Liver (tissue), 8 donors: ENCODE measurements at regions not wholly inside any gene's neighbourhood (a gene's known extent, or its start where the extent isn't known, plus 50 kb on each side); places are given as distances from the start of the nearest gene placed in this dataset.

Experiments
- DNase-seq: peaks from one replicate; pipeline ENCODE4 v3.0.0-alpha.2; 2017; ENCODE audit warnings: low spot score
- H3K27ac ChIP-seq, 2 donors: one replicate each; pipeline ENCODE4 v1.7.0; 2013; ENCODE audit warnings: inconsistent platforms in 2 of 2, low read length in 2 of 2, control low read depth in 1 of 2, low read depth in 1 of 2, mild to moderate bottlenecking in 1 of 2
- H3K27me3 ChIP-seq, 4 donors: one replicate each; pipeline versions ENCODE4 v1.6.1 to v1.7.0; 2013; ENCODE audit warnings: low read length in 3 of 4, inconsistent platforms in 1 of 4, mild to moderate bottlenecking in 1 of 4, moderate library complexity in 1 of 4; ENCODE audit not compliant: control insufficient read depth in 4 of 4, insufficient read depth in 4 of 4
- H3K36me3 ChIP-seq, 4 donors: one replicate each; pipeline versions ENCODE4 v1.6.1 to v1.7.0; 2013; ENCODE audit warnings: low read length in 3 of 4, mild to moderate bottlenecking in 3 of 4, low read depth in 1 of 4, moderate library complexity in 1 of 4; ENCODE audit not compliant: control insufficient read depth in 4 of 4, insufficient read depth in 3 of 4
- H3K4me1 ChIP-seq, 4 donors: one replicate each; pipeline versions ENCODE4 v1.6.1 to v1.7.0; 2013; ENCODE audit warnings: low read length in 3 of 4, mild to moderate bottlenecking in 3 of 4, moderate library complexity in 1 of 4; ENCODE audit not compliant: control insufficient read depth in 4 of 4, insufficient read depth in 4 of 4
- H3K4me3 ChIP-seq, 3 donors: one replicate each; pipeline versions ENCODE4 v1.6.1 to v1.7.0; 2013; ENCODE audit warnings: low read length in 3 of 3, control low read depth in 1 of 3, low read depth in 1 of 3, mild to moderate bottlenecking in 1 of 3
- H3K9ac ChIP-seq, 2 donors: one replicate each; pipeline ENCODE4 v1.7.0; 2013; ENCODE audit warnings: low read length in 2 of 2, mild to moderate bottlenecking in 2 of 2, moderate library complexity in 2 of 2, control low read depth in 1 of 2, low read depth in 1 of 2
- H3K9me3 ChIP-seq, 4 donors: one replicate each; pipeline versions ENCODE4 v1.6.1 to v1.7.0; 2013; ENCODE audit warnings: low read length in 3 of 4; ENCODE audit not compliant: control insufficient read depth in 4 of 4
- ATF3 ChIP-seq: IDR thresholded peaks from 2 replicates; pipeline ENCODE4 v1.6.1; 2016; ENCODE audit warnings: antibody characterized with exemption
- CTCF ChIP-seq: fragments of 150-350 bp; IDR thresholded peaks from 2 replicates; pipeline ENCODE4 v1.5.1; 2017; ENCODE audit warnings: improper control_type of control experiment, low read depth, low read length; ENCODE audit not compliant: missing input control
- EGR1 ChIP-seq, 2 donors: IDR thresholded peaks; 2 replicates each; pipeline ENCODE4 v1.6.1; 2016 to 2018; ENCODE audit warnings: antibody characterized with exemption in 2 of 2, low read depth in 2 of 2
- FOXA1 ChIP-seq: IDR thresholded peaks from 2 replicates; pipeline ENCODE4 v1.6.1; 2016; ENCODE audit warnings: antibody characterized with exemption
- FOXA2 ChIP-seq: IDR thresholded peaks from 2 replicates; pipeline ENCODE4 v1.6.1; 2016; ENCODE audit warnings: antibody characterized with exemption
- GABPA ChIP-seq, 2 donors: IDR thresholded peaks in 1 of 2; conservative IDR thresholded peaks in 1 of 2; 2 replicates each; pipeline ENCODE4 v1.6.1; 2016; ENCODE audit warnings: antibody characterized with exemption in 2 of 2, mild to moderate bottlenecking in 1 of 2, moderate library complexity in 1 of 2
- HNF4A ChIP-seq, 2 donors: conservative IDR thresholded peaks; 2 replicates each; pipeline ENCODE4 v1.6.1; 2016; ENCODE audit warnings: antibody characterized with exemption in 2 of 2, mild to moderate bottlenecking in 2 of 2
- HNF4G ChIP-seq: IDR thresholded peaks from 2 replicates; pipeline ENCODE4 v1.6.1; 2016; ENCODE audit warnings: antibody characterized with exemption
- JUND ChIP-seq, 2 donors: IDR thresholded peaks; 2 replicates each; pipeline ENCODE4 v1.6.1; 2016; ENCODE audit warnings: antibody characterized with exemption in 2 of 2
- MAX ChIP-seq: IDR thresholded peaks from 2 replicates; pipeline ENCODE4 v1.6.1; 2016; ENCODE audit warnings: antibody characterized with exemption
- NR2F2 ChIP-seq: IDR thresholded peaks from 2 replicates; pipeline ENCODE4 v1.6.1; 2016; ENCODE audit warnings: antibody characterized with exemption
- RAD21 ChIP-seq, 2 donors: IDR thresholded peaks; 2 replicates each; pipeline ENCODE4 v1.6.1; 2016; ENCODE audit warnings: antibody characterized with exemption in 2 of 2, mild to moderate bottlenecking in 2 of 2
- REST ChIP-seq: IDR thresholded peaks from 2 replicates; pipeline ENCODE4 v1.6.1; 2016; ENCODE audit warnings: antibody characterized with exemption, mild to moderate bottlenecking
- RXRA ChIP-seq, 2 donors: IDR thresholded peaks; 2 replicates each; pipeline ENCODE4 v1.6.1; 2017 to 2018; ENCODE audit warnings: antibody characterized with exemption in 2 of 2, mild to moderate bottlenecking in 1 of 2
- SP1 ChIP-seq: IDR thresholded peaks from 2 replicates; pipeline ENCODE4 v1.6.1; 2018; ENCODE audit warnings: antibody characterized with exemption, mild to moderate bottlenecking
- TAF1 ChIP-seq: conservative IDR thresholded peaks from 2 replicates; pipeline ENCODE4 v1.6.1; 2016; ENCODE audit warnings: antibody characterized with exemption, mild to moderate bottlenecking
- YY1 ChIP-seq: IDR thresholded peaks from 2 replicates; pipeline ENCODE4 v1.6.1; 2016; ENCODE audit warnings: antibody characterized with exemption, mild to moderate bottlenecking
- WGBS: extraction: QIAGEN DNeasy Blood & Tissue Kit; methylation state at CpG from one replicate; pipeline ENCODE4 v1.1.7; 2013; 5-methylcytosine and 5-hydroxymethylcytosine counted together
- donor health status: healthy.
- donor health status: healthy.
- donor health status: healthy.
- donor health status: healthy.
- donor health status: healthy.

GRCh38 chr15:77839970-77840905, 207.5 kb upstream of the LINGO1 start:
- no peak overlapping the region for H3K27ac ChIP-seq
- H3K27me3 ChIP-seq = no peaks in the 10 kb centered on the region
- no peak overlapping the region for H3K4me3 ChIP-seq
- no peaks in the 10 kb centered on the region for H3K9me3 ChIP-seq
- H3K9ac ChIP-seq = no peak overlapping the region
- H3K4me1 ChIP-seq = no peaks in the 10 kb centered on the region
- 69% methylated on average over 11 of the region's 11 CpGs for WGBS
- no peak for DNase-seq
- no peaks in the 10 kb centered on the region for H3K36me3 ChIP-seq
- TF ChIP-seq HNF4A (conservative IDR thresholded peaks at IDR 0.05) (no peak), YY1 (no peak), FOXA2 (no peak), SP1 (no peak), FOXA1 (no peak), NR2F2 (no peak), ATF3 (no peak), EGR1 (IDR thresholded peaks at IDR 0.05; ENCODE audit: low read depth in 2 of 2) (no peak), TAF1 (no peak), CTCF (no peak), JUND (IDR thresholded peaks at IDR 0.05) (no peak), RAD21 (IDR thresholded peaks at IDR 0.05) (no peak), REST (no peak), HNF4G (no peak), GABPA (IDR thresholded peaks at IDR 0.05 in 1 of 2, conservative IDR thresholded peaks at IDR 0.05 in 1 of 2) (no peak), MAX (no peak)

GRCh38 chr15:77839456-77839855, 206.7 kb upstream of the LINGO1 start:
- no peak overlapping the region for H3K4me3 ChIP-seq
- no peaks in the 10 kb centered on the region for H3K36me3 ChIP-seq
- no peaks in the 10 kb centered on the region for H3K27me3 ChIP-seq
- TF ChIP-seq JUND (IDR thresholded peaks at IDR 0.05) = no peak
- no peak for TF ChIP-seq HNF4G
- no peak for TF ChIP-seq EGR1 (IDR thresholded peaks at IDR 0.05; ENCODE audit: low read depth in 2 of 2)
- no peak for TF ChIP-seq FOXA1
- no peak for TF ChIP-seq TAF1
- TF ChIP-seq RXRA (IDR thresholded peaks at IDR 0.05) = no peak
- no peak for TF ChIP-seq YY1
- no peak for TF ChIP-seq CTCF
- TF ChIP-seq RAD21 (IDR thresholded peaks at IDR 0.05) = no peak
- DNase-seq = no peak
- no peaks in the 10 kb centered on the region for H3K9me3 ChIP-seq
- H3K9ac ChIP-seq = no peak overlapping the region
- H3K4me1 ChIP-seq = no peaks in the 10 kb centered on the region
- 84% methylated on average over 8 of the region's 8 CpGs for WGBS
- H3K27ac ChIP-seq = no peak overlapping the region
